Left lobe of liver (tissue), 2 donors: ENCODE measurements at regions not wholly inside any gene's neighbourhood (a gene's known extent, or its start where the extent isn't known, plus 50 kb on each side); places are given as distances from the start of the nearest gene placed in this dataset.

Source experiments
- ATAC-seq: fragments of 200-7000 bp; cut with Tn5 transposase; one replicate; pipeline ENCODE4 v1.9.1; 2020; ENCODE audit warnings: mild to moderate bottlenecking, moderate library complexity
- DNase-seq: peaks from one replicate; pipeline ENCODE4 v3.0.0-alpha.2; 2020; ENCODE audit warnings: low spot score
- donor health status: DM: no; HTN: no; CAD: no; lungs with moderate emphysema.
- donor health status: DM: no; HTN: yes; CAD: no.

- DNase-seq (no peak), ATAC-seq (no peak)
Observed at GRCh38 chr12:30110498-30110897, 326.8 kb upstream of the TMTC1 start.

DNA sequence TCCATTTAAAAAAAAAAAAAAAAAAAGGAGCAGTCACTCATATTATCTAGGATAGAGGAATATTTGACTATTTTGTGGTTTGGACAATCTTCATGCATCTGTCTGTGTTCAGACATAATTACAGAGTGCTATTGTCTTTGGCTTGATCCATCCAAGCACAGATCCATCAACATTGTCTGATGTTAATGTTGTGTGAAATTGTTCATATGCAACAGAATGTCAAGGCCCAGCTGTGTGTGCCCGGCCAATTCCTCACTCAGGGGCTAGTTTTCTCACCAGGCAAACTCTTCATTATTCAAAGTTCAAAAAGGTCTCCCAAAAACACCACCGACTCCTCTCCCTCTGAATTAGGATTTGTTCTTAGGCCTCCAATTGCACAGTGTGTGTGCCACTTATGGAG is 324.9 kb upstream of the TMTC1 start:
- no peak for ATAC-seq
- DNase-seq: no peak

DNA sequence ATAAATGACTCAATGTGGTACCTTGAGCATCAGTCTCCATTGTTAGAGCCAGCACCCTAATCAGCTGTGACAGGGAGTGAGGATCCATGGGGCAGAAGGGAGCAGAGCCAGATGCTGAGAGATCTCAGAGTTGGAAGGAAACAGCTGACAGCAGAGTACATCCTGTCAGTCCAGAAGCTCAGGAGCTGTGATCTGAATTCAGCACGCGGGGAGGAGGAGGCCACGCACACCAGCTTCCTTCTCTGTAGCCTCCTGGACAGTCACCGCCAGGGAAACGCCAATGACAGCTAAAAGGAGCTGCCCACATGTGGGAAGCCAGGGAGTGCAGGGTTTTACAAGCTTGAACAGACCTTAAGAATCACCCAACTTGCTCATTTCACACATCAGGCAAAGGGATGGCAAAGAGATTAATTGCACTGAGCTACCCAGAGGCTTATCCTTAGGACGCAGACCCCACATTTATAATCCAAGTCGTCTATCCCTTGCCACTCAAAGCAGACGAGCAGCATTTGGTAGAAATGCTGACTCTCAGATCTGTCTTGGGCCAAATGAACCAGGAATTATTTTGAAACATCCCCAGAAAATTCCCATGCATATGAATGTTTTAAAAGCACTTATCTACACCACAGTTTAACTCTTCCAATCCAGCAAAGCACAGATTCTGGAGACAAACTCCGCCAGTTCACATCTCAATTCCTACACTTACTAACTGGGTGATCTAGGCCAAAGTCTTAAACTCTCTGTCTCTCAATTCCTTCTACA is 322.6 kb upstream of the TMTC1 start:
- DNase-seq (no peak), ATAC-seq (no peak)

DNA sequence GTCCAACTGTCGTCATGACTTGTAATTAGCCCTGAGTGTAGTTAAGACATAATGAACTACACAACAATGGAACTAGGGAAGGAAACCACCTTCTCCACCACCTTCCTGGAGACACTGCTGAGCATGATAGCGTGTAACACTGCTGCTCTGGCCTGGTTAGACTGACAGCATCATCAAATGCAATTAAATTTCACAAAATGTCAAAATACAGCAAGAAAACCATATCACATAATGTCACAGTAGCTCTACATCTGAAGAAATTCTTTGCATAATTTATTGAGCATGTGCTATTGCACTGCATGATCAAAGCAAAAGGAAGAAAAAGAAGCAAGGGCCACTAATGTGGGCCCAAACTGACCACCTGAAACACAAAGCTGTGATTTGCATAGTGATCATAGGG is 321.8 kb upstream of the TMTC1 start:
- DNase-seq: no peak
- no peak for ATAC-seq

DNA sequence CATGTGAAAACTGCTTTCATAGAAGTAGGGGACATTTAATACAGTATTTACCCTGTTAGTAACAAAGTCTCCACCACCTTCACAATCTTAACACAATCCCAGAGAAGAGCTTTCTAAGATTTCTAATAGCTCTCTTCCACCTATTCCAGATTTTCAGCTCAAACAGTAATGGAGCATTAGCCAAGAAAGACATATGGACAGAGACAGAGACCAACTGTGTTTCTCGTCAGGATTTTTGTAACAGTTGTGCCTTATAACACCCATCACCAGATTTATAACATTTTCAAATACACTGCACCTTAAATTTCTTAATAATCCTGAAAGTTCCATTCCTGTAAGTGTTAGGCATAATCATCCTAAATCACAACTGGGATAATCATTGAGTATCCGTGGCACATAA is 321.2 kb upstream of the TMTC1 start:
- DNase-seq: no peak
- no peak for ATAC-seq

DNA sequence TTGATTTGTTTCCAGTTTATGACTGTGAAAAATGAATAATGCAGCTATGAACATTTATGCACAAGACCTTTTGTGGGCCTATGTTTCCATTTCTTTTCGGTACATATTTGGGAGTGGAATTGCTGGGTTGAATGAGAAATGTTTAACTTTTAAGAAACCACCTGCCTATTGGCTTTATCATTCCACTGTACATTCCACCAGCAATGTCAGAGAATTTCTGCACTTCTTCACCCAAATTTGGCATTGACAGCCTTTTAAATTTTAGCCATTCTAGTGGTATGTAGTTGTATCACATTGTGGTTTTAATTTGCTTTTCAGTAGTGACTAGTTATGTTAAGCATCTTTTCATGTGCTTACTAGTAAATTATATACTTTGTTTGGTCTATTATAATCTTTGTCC is 317.0 kb upstream of the TMTC1 start:
- DNase-seq (no peak), ATAC-seq (no peak)

DNA sequence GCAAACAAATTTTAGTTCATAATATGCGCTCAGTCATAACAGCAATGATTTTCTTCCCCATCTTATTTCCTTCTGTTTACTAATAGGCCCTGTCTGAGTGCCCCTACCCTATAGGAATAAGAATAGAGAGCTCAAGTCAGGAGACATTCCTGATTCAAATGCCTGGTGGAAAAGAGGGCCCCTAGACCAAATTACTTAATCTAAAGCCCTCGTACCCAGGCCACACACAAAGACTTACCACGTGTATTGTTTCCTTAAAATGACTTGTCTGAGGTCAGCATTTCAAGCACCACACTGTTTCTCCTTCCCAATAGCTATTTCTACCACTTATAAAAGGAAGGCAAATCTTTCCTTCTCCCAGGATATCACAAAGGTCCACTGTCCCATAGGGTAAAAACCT is 314.9 kb upstream of the TMTC1 start:
- DNase-seq (no peak), ATAC-seq (no peak)

GRCh38 chr12:30095511-30095910 is 311.8 kb upstream of the TMTC1 start:
- no peak for ATAC-seq

DNA sequence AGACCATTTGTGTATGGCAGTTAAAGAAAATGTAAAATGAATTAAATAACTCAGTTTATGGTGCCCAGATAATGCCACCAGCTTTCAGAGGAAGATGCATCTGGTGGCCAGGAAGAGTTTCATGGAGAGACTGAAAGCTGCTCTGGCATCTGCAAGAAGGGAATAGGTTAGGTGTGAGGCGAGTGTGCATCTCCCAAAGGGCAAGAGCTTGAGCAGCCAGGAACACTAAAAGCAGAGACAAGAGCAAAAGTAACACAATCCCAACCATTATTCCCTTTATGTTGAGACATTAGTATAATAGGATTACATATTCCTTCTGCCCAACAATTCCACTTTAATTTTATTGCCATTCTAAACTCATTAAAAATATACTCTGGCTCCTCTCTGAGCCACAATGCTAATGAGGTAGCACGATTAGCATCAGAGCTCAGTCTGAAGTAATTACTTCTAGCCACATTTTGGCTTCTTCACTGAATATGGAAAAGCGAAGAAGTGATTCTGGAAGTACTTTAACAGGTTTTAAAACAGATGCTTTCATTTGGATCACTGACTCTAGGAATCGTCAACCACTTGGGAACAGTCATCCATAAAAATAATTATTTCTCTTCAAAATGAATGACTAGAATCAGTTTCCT is 309.4 kb upstream of the TMTC1 start:
- ATAC-seq: no peak
- DNase-seq: no peak

More at GRCh38 chr12:30095511-30095910, 311.8 kb upstream of the TMTC1 start:
- DNase-seq: no peak

DNA sequence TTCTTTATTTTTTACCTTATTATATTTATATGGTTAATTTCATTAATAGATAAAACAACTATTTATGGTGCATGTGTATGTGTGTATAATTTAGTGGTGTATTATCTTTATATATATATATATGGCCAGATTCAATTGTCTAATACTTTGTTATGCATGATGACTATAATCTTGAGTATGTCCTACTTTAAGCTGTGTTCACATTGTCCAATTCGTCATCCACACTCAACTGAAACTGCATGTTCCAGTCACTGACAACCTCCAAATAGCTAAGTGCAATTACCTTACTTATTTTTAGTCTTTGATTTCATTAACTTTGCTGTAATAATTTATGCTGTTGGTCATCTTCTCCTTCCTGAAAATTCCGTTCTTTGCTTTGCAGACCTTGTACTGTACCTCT is 306.5 kb upstream of the TMTC1 start:
- no peak for ATAC-seq
- DNase-seq: no peak

DNA sequence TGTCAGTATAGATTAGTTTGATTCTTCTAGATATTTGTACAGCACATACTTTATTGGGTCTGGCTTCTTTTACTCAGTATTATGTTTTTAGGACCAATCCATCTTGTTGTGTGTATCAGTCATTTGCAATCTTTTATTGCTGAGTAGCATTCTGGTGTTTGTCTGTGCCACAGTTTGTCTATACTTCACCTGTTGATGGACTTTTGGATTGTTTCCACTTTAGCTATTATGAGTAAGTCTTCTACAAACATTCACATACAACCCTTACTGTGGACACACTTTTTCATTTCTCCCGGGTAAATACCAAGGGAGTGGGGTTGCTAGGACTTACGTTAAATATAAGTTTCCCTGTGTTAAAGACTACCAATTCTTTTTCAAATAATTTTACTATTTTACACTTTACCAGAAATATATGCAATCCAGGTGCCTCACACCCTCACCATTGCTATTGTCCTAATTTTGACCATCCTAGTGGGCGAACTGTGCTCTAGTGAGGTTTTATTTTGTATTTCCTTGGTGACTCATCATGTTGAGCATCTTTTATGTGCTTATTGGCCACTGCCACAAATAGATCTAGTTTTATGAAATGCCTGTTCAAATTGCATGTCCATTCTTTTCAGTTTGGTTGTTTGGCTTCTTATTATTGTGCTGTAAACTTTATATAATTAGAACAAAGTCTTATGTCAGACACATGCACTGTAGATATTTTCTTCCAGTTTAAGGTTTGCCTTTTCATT is 304.7 kb upstream of the TMTC1 start:
- no peak for DNase-seq
- ATAC-seq: no peak

- no peak for ATAC-seq
- DNase-seq: no peak
Observed at GRCh38 chr12:30082381-30082780, 298.6 kb upstream of the TMTC1 start.

DNA sequence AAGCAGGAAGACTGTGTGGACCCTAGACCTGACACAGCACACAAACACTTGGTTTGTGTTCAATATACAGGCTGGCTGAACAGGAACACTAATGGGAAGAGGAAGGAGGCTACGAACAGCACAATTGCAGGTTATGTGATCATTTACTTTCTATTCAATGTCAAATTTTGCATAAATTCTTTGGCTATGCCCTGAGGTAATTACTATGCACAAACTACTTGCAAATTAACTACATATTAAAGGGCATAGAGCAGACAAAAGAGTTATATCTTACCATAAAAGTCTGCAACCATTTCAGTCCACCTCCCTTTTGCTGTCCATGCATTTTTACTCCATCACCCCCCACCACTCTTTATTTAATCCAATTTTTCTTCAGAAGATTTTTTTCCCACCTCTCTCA is 291.2 kb upstream of the TMTC1 start:
- DNase-seq (no peak), ATAC-seq (no peak)

DNA sequence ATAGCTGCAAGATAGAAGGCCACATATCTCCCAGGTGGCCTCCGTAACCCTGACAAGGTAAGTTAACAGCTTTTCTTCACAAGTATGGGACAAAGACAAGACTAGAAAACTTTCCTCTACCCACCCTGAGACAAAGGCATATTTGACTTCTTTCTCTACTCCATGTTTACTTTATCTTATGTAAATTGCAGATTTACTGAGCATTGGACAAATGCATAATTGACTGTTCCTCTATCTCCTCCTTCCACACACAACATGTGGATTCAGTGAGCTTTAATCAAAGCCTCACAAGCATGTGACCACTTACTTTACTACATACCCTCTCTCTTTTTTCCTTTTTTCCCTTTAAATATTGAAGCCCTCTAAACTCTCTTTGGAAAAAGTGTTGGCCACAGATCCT is 289.1 kb upstream of the TMTC1 start:
- ATAC-seq: no peak
- no peak for DNase-seq

DNA sequence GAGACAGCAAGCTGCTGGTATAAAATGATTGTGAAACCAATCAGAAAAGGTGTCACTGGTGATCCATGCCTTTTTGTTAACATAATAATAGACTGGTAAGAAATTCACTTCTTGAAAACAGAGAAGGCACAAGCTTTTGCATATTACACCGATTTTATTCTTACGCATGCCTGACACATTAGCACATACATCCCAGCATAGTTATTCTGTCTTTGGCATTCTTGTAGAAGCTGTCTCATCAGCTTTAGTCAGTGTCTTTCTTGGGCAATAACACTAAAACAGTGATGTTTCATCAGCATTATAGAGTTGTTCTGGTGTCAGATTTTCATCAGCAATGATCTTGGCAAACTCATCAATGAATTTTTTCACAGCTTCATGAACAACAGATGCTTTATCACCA is 283.4 kb upstream of the TMTC1 start:
- no peak for DNase-seq
- ATAC-seq: no peak

- ATAC-seq: no peak
- DNase-seq: no peak
Observed at GRCh38 chr12:30064906-30065305, 281.2 kb upstream of the TMTC1 start.

DNA sequence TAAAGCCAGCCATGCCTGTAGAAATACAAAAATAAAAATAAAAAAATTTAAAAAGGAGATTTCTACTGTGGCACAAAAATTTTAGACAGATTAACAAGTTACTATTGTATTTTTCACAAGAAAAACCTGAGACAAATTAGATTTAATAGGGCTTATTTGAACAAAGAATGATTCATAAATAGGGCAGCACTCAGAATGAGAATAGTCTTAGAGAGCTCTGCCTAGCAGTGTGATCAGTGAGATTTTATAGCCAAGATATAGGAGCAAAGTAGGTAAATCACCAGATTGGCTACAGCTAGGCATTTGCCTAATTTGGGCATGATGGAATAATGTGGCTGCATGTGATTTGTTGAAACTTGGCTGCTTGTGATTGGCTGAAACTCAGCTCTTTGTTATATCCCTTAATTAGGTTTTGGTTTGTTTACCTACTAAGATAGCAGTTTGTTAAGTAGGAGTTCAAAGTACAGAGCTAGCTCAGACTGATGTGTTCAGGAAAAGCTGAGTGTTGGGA is 279.7 kb upstream of the TMTC1 start:
- DNase-seq: no peak
- no peak for ATAC-seq

- ATAC-seq (no peak), DNase-seq (no peak)
Observed at GRCh38 chr12:30048371-30048770, 264.6 kb upstream of the TMTC1 start.

- DNase-seq: no peak
- ATAC-seq: no peak
Observed at GRCh38 chr12:30047516-30048254, 263.9 kb upstream of the TMTC1 start.

GRCh38 chr12:30046376-30046775 is 262.6 kb upstream of the TMTC1 start:
- ATAC-seq: no peak
- DNase-seq: no peak

DNA sequence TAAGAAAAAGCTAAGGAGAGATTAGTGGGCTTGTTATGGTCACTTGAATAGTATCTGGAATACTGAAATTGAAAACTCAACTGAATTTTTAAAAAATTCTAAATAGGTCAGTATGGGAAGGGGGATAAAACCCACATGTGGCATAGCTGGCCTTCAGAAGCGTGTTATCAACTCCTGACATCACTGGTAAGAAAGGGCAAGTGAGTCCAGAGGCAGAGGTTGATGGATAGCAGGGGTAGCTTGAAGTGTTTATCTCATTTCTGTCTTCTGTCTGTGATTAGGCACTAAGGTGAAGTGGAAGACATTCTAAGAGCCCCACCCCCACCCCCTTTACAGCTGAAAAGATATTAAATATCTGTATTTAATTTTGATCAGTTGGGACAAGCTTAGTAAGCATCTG is 261.4 kb upstream of the TMTC1 start:
- ATAC-seq (no peak), DNase-seq (no peak)
